Mesendoderm (in vitro differentiated cells): ENCODE measurements at regions not wholly inside any gene's neighbourhood (a gene's known extent, or its start where the extent isn't known, plus 50 kb on each side); places are given as distances from the start of the nearest gene placed in this dataset.
"Not testable (repeated sequence)": the region's sequence is repeated elsewhere in the genome, so short reads cannot be mapped to it uniquely, and the experiment has no call there.

Source experiments
- DNase-seq: peaks from one replicate; pipeline ENCODE4 v3.0.0; 2013
- H2AK5ac ChIP-seq: 2 replicates; pipeline ENCODE4 v1.6.1; 2013; ENCODE audit warnings: low read length, inconsistent platforms
- H2BK120ac ChIP-seq: 2 replicates; pipeline ENCODE4 v1.6.1; 2013; ENCODE audit warnings: low read depth, mild to moderate bottlenecking, low read length, moderate library complexity, mixed read lengths
- H2BK15ac ChIP-seq: replicated peaks from 2 replicates; pipeline ENCODE4 v1.6.1; 2013; ENCODE audit warnings: low read depth, mild to moderate bottlenecking, moderate library complexity
- H2BK5ac ChIP-seq: 2 replicates; pipeline ENCODE4 v1.6.1; 2013; ENCODE audit warnings: low read length, inconsistent platforms
- H3K18ac ChIP-seq: 2 replicates; pipeline ENCODE4 v1.6.1; 2013; ENCODE audit warnings: mild to moderate bottlenecking, low read length, mixed read lengths
- H3K23ac ChIP-seq: one replicate; pipeline ENCODE4 v1.6.1; 2013; ENCODE audit warnings: low read length
- H3K27ac ChIP-seq: 2 replicates; pipeline ENCODE4 v1.5.1; 2013; ENCODE audit warnings: low read depth, mild to moderate bottlenecking, inconsistent platforms, low read length, moderate library complexity
- H3K27me3 ChIP-seq: 2 replicates; pipeline ENCODE4 v1.6.1; 2013; ENCODE audit warnings: low read length, control low read depth, mild to moderate bottlenecking, inconsistent platforms; ENCODE audit not compliant: insufficient read depth, poor library complexity
- H3K36me3 ChIP-seq: 2 replicates; pipeline ENCODE4 v1.6.1; 2013; ENCODE audit warnings: low read length, inconsistent platforms; ENCODE audit not compliant: control insufficient read depth, insufficient read depth
- H3K4ac ChIP-seq: one replicate; pipeline ENCODE4 v1.6.1; 2013; ENCODE audit warnings: low read depth, mild to moderate bottlenecking, low read length, moderate library complexity
- H3K4me1 ChIP-seq: 2 replicates; pipeline ENCODE4 v1.6.1; 2013; ENCODE audit warnings: low read depth, low read length, inconsistent platforms; ENCODE audit not compliant: control insufficient read depth
- H3K4me2 ChIP-seq: 2 replicates; pipeline ENCODE4 v1.6.1; 2013; ENCODE audit warnings: low read length
- H3K4me3 ChIP-seq: 2 replicates; pipeline ENCODE4 v1.5.1; 2013; ENCODE audit warnings: mild to moderate bottlenecking, low read length
- H3K56ac ChIP-seq: one replicate; pipeline ENCODE4 v1.6.1; 2013; ENCODE audit warnings: low read length
- H3K79me1 ChIP-seq: 2 replicates; pipeline ENCODE4 v1.6.1; 2013; ENCODE audit warnings: low read length, inconsistent platforms
- H3K79me2 ChIP-seq: 2 replicates; pipeline ENCODE4 v1.6.1; 2013; ENCODE audit warnings: mild to moderate bottlenecking, low read length; ENCODE audit not compliant: control insufficient read depth, insufficient read depth
- H3K9ac ChIP-seq: 2 replicates; pipeline ENCODE4 v1.6.1; 2013; ENCODE audit warnings: low read length, inconsistent platforms
- H4K5ac ChIP-seq: one replicate; pipeline ENCODE4 v1.6.1; 2013; ENCODE audit warnings: low read length
- H4K8ac ChIP-seq: one replicate; pipeline ENCODE4 v1.6.1; 2013; ENCODE audit warnings: low read depth, mild to moderate bottlenecking, control low read depth, low read length, moderate library complexity
- WGBS: extraction: QIAGEN DNeasy Blood & Tissue Kit; methylation state at CpG from one replicate; pipeline ENCODE4 v1.1.7; 2013; ENCODE audit warnings: low lambda C conversion rate, missing lambda C conversion rate; ENCODE audit not compliant: insufficient coverage; ENCODE audit errors: extremely low coverage; 5-methylcytosine and 5-hydroxymethylcytosine counted together

DNA sequence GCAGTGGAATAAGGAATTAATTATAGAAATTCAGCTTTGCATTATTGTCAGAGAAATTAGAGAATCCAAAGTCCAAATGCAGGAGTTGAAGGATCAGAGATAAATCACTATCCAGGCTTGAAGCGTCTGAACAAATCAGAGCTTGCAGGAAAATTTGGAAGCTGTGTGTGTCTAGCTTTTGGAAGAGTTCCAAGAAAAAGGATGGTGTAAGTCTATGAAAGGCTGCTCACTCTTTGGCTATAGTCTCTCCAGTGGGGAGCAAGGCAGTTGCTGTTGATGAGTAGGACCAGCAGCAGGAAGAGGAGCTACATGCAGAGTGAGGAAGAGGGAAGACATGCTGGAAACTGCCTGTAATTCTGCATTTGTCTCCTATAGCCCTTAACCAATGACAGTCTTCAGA lies 464.3 kb upstream of the GRM7 start:
- no peaks in the 10 kb centered on the region for H3K4me1 ChIP-seq
- no peak overlapping the region for H3K4me3 ChIP-seq
- no peaks in the 10 kb centered on the region for H3K36me3 ChIP-seq
- no peak overlapping the region for H2BK15ac ChIP-seq
- no peak overlapping the region for H3K56ac ChIP-seq
- H4K5ac ChIP-seq = no peak overlapping the region
- H2BK5ac ChIP-seq = no peak overlapping the region
- no peaks in the 10 kb centered on the region for H3K79me2 ChIP-seq
- H2BK120ac ChIP-seq = no peak overlapping the region
- no CpG with 5 or more reads among the region's 1 CpG for WGBS
- H3K9ac ChIP-seq = no peak overlapping the region
- no peak overlapping the region for H3K23ac ChIP-seq
- no peak overlapping the region for H4K8ac ChIP-seq
- H3K27me3 ChIP-seq = no peaks in the 10 kb centered on the region
- H3K18ac ChIP-seq = no peak overlapping the region
- no peak overlapping the region for H3K4me2 ChIP-seq
- no peak overlapping the region for H3K4ac ChIP-seq
- no peak overlapping the region for H3K27ac ChIP-seq
- DNase-seq = no peak
- H2AK5ac ChIP-seq = no peak overlapping the region
- H3K79me1 ChIP-seq = no peaks in the 10 kb centered on the region

DNA sequence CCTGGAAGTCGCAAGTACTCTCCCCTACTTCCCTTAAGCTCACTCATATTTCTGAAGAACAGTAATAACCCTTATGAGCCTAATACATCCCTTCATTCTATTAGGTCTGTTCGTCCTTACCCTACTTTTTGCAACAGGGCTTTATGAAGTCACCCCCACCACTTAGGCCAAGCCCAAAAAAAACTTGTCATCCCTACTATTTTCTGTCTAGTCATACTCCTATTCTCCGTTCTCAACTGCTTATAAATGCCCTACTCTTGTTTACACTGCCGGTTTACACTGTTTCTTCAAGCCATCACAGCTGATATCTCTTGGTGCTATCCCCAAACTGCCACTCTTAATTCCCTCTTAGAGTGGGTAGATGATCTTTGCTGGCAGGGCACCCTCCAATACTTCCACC lies 458.2 kb upstream of the GRM7 start:
- H3K79me2 ChIP-seq, H3K4me3 ChIP-seq, H4K5ac ChIP-seq, H3K27me3 ChIP-seq, H3K23ac ChIP-seq, H3K4me2 ChIP-seq, H3K27ac ChIP-seq, H3K18ac ChIP-seq, H2BK5ac ChIP-seq, H3K36me3 ChIP-seq, H3K79me1 ChIP-seq, H3K4ac ChIP-seq, H2BK120ac ChIP-seq, H4K8ac ChIP-seq, H2BK15ac ChIP-seq, H3K56ac ChIP-seq, H3K9ac ChIP-seq, H2AK5ac ChIP-seq, DNase-seq, H3K4me1 ChIP-seq: not testable (repeated sequence)
- WGBS = no CpG with 5 or more reads among the region's 4 CpGs

DNA sequence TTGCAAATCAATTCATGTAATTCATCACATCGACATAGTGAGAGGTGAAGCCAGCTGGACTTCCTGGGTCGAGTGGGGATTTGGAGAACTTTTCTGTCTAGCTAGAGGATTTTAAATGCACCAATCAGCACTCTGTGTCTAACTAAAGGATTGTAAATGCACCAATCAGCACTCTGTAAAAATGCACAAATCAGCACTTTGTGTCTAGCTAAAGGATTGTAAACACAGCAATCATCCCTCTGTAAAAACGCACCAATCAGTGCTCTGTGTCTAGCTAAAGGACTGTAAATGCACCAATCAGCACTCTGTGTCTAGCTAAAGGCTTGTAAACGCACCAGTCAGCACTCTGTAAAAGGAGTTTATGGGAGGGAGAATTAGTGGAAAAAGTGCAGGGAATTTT lies 454.0 kb upstream of the GRM7 start:
- H3K27me3 ChIP-seq, H3K56ac ChIP-seq, H2BK15ac ChIP-seq, H3K9ac ChIP-seq, H3K27ac ChIP-seq, H3K23ac ChIP-seq, H2BK120ac ChIP-seq, H3K18ac ChIP-seq, H3K4me2 ChIP-seq, DNase-seq, H3K36me3 ChIP-seq, H3K4me1 ChIP-seq, H3K4ac ChIP-seq, H3K79me1 ChIP-seq, H2AK5ac ChIP-seq, H4K8ac ChIP-seq, H3K4me3 ChIP-seq, H2BK5ac ChIP-seq, H3K79me2 ChIP-seq, H4K5ac ChIP-seq: not testable (repeated sequence)
- WGBS = no CpG with 5 or more reads among the region's 4 CpGs

DNA sequence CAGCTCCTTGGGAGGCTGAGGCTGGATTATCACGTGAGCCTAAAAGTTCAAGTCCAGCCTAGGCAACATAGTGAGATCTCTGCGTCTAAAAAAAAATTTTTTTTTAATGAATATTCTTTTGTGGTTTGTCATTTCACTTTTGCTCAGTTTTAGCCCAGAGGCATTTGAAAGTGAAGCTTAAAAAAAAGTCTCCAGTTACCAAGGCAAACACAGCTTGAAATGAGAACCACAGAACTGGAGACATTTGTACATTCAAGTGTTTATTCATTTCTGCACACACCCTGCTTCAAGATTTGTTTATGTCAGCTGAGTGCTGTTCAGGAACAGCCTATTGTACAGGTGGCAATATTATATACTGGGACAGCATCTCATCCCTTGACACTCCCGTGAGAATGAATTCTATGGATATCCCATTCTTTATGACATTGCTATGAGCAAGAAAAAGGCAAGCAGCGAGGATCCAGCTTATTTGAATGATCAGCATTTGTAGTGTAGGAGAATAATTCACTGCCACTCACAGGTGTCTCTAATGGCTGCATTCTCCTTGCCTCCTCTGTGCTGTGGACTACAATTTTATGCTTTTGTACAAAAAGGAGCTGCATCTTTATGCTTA lies 444.8 kb upstream of the GRM7 start:
- Histone ChIP-seq H3K36me3 (no peaks in the 10 kb centered on the region), H3K4me2 (no peak overlapping the region), H3K9ac (no peak overlapping the region), H3K23ac (no peak overlapping the region), H3K27me3 (no peaks in the 10 kb centered on the region), H3K56ac (no peak overlapping the region), H3K79me2 (no peaks in the 10 kb centered on the region), H3K18ac (no peak overlapping the region), H4K8ac (no peak overlapping the region), H4K5ac (no peak overlapping the region), H2BK15ac (no peak overlapping the region), H3K79me1 (no peaks in the 10 kb centered on the region), H2BK120ac (no peak overlapping the region), H3K27ac (no peak overlapping the region), H3K4ac (no peak overlapping the region), H2BK5ac (no peak overlapping the region), H3K4me1 (no peaks in the 10 kb centered on the region), H3K4me3 (no peak overlapping the region), H2AK5ac (no peak overlapping the region)
- no peak for DNase-seq
- no CpG with 5 or more reads among the region's 4 CpGs for WGBS

DNA sequence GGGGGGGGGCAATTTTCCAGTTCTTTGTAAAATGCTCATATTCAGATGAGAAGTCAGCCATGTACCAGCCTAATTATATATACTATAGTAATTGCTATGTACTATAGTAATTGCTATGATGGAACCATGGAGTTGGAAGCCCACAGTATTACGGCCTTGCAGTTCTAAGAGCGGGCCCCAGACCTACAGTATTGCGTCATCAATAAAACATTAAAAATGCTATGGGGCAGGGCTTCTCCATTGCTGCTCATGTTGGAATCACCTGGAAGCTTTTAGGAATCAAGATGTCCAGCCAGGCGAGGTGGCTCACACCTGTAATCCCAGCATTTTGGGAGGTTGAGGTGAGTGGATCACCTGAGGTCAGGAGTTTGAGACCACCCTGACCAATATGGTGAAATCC lies 443.7 kb upstream of the GRM7 start:
- no peak overlapping the region for H3K4ac ChIP-seq
- no peak overlapping the region for H2BK120ac ChIP-seq
- H3K56ac ChIP-seq = no peak overlapping the region
- H3K18ac ChIP-seq = no peak overlapping the region
- H3K4me3 ChIP-seq = no peak overlapping the region
- DNase-seq = no peak
- H2BK15ac ChIP-seq = no peak overlapping the region
- H2BK5ac ChIP-seq = no peak overlapping the region
- no peak overlapping the region for H3K4me2 ChIP-seq
- no peak overlapping the region for H4K5ac ChIP-seq
- H3K79me1 ChIP-seq = no peaks in the 10 kb centered on the region
- H3K36me3 ChIP-seq = no peaks in the 10 kb centered on the region
- H3K79me2 ChIP-seq = no peaks in the 10 kb centered on the region
- WGBS = no CpG with 5 or more reads among the region's 4 CpGs
- no peaks in the 10 kb centered on the region for H3K4me1 ChIP-seq
- H4K8ac ChIP-seq = no peak overlapping the region
- no peak overlapping the region for H3K9ac ChIP-seq
- no peak overlapping the region for H3K27ac ChIP-seq
- no peak overlapping the region for H3K23ac ChIP-seq
- H2AK5ac ChIP-seq = no peak overlapping the region
- H3K27me3 ChIP-seq = no peaks in the 10 kb centered on the region

DNA sequence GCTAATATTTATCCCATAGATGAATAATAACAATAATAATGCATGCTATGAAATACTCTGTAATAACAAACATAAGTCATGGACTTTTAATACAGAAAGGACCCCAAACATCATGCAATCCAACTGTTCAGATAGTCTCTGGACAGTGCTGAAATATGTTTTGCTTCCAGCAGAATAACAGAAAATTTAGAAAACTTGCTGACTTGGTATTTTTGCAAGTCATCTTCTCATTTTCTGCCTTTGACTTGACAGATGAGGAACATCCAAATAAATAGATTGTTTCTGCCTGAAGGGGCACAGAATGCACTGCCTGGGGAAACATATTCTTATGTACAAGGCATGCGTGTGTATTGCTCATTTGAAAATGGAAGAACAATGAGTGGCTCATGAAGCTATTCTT lies 442.4 kb upstream of the GRM7 start:
- H3K4me1 ChIP-seq = no peaks in the 10 kb centered on the region
- H3K23ac ChIP-seq = no peak overlapping the region
- H2BK15ac ChIP-seq = no peak overlapping the region
- no peak overlapping the region for H3K4me3 ChIP-seq
- H3K4me2 ChIP-seq = no peak overlapping the region
- H4K8ac ChIP-seq = no peak overlapping the region
- H2BK5ac ChIP-seq = no peak overlapping the region
- no peak overlapping the region for H4K5ac ChIP-seq
- WGBS = no CpG with 5 or more reads among the region's 1 CpG
- H3K79me1 ChIP-seq = no peaks in the 10 kb centered on the region
- no peaks in the 10 kb centered on the region for H3K27me3 ChIP-seq
- H3K18ac ChIP-seq = no peak overlapping the region
- H3K27ac ChIP-seq = no peak overlapping the region
- no peak overlapping the region for H3K56ac ChIP-seq
- H3K4ac ChIP-seq = no peak overlapping the region
- H3K79me2 ChIP-seq = no peaks in the 10 kb centered on the region
- no peaks in the 10 kb centered on the region for H3K36me3 ChIP-seq
- H2BK120ac ChIP-seq = no peak overlapping the region
- no peak overlapping the region for H3K9ac ChIP-seq
- no peak for DNase-seq
- H2AK5ac ChIP-seq = no peak overlapping the region
